ENCODE measurements at regions not wholly inside any gene's neighbourhood (a gene's known extent, or its start where the extent isn't known, plus 50 kb on each side); places are given as distances from the start of the nearest gene placed in this dataset.

DNA sequence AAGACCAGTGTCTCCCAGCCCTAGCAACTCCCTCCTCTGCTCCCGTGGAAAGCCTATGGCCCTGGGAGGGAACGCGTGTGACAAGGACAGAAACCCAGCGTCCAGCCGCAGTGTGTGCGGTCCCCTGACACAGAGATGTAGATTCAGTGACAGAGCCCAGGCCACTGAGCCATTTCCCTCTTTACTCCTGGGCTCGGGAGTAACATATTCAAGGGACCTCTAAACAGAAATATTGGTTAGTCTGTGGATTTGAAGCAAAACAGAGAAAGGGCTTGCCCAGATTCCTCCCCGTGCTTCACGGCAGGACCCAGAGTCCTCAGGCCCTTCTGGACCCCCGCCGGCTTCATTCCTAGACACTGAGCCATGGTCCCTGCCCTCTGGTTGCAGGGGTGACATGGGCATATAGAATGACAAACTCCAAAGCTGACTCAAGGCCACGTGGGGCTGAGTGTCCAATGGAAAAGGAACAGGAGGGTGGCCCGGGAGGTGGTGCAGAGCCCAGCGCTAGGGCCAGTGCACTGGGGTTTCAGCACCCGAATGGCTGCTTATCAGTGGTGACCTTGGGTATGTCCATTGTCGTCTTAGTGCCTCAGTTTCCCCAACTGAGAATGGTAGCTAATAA, 248.2 kb downstream of the QKI start:
- no peak for DNase-seq

- no peak for DNase-seq
Measured at GRCh38 chr6:163661272-163661671, 246.8 kb downstream of the QKI start.

GRCh38 chr6:163659803-163660202, 245.3 kb downstream of the QKI start:
- DNase-seq = no peak

DNA sequence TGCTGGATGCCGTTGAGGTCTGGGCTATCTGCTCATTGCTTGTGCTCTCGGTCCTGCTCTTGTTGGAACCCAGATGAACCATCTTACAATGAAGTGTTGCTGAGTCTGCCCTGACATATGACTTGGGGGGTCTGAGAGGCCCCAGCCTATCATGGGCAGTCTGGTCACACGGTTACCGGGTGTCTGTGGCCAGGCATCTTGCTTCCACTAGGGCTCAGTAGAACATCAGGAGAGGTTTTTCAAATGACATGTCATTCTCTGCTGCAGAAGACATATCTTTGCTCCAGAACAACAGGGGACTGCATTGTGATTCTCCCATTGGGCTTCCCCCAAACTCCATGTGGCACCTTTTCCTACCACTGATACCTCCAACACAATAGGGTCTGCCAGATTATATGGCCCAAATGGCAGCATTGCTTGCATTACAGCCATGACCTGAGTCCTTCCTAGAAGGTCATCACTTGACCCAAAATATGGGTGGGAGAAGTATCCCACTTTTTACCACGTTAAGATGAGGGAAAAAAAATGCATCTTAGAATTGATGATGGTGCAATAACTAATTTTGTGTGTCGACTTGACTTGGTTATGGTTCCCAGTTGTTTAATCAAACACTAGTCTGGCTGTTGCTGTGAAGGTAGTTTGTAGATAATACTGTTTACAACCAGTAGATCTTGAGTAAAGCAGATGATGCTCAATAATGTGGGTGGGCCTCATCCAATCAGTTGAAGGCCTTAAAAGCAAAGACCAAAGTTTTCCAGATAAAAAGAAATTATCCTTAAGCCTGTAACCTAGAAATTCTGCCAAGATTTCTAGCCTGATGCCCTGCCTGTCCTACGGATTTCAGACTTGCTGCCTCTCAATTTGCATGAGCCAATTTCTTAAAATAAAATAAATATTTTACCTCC, 241.0 kb downstream of the QKI start:
- DNase-seq = no peak

DNA sequence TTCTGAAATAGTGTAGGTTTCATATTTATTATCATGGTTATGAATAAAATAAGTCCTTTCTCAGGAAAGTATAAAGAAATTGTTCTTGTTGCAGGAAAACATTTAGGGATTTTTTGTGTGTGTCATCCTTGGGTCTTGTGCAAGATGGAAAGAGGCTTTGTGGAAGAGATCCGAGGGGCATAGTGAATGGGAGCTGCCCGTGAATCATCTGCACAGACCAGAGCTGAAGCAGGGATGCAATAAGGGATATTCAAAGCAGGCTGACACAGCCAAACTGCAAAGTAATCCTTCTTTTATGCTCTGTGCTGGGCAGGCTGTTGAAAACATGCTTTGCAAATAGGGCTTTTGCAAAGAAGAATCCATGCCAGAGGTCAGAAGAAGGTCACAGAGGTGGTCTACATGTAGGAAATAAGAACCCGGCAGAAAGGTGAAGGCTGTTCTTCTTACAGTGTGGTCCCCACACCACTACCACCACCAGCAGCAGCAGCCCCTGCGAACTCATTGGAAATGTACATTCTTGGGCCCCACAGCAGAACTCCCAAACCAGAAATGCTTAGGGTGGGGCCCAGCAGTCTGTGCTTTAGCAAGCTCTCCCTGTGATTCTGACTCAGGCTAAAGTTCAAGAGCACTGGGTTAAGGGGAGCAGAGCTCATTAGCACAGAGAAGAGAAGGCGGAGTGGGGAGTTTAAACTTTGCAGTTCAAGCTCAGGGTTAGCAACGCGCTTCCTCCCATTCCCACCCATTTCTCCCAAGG, 237.6 kb downstream of the QKI start:
- no peak for DNase-seq

- DNase-seq = no peak
Measured at GRCh38 chr6:163651426-163651825, 236.9 kb downstream of the QKI start.

DNA sequence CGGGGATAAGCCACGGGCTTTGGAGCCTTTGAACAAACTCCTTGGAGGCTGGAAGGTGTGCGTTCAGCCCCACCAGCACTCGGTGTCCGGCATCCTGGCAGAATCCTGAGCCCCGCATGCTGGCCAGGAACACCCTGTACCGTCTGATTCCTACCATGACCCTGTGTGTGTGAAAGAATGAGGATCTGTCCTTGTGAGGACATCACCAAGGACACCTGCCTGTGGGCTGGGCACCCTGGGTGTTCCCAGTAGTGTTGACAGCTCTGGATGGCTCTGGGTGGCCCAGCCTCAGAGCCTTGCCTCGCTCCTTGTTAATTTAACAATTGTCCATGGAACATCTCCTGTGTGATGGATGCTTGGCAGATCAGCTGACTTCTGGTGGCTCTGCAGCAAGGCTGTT, 234.3 kb downstream of the QKI start:
- DNase-seq = no peak

DNA sequence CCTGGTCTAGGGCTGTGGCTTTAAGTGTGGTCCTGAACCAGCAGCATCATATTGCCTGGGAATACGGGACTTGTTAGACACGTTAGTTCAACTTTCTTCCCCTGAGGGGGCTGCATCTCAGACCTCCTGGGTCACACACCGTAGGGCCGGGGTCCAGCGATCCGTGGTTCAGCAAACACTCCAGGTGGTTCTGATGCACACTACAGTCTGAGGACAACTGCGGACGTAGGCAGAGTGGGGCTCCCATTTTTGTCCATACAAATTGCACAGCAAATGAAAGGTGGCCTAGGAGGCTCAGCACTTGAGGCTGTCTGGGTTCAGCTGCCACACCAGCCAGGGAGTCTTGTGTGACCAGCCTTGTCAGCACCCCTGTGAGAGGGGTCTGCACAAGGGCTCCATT, 233.1 kb downstream of the QKI start:
- DNase-seq = no peak

DNA sequence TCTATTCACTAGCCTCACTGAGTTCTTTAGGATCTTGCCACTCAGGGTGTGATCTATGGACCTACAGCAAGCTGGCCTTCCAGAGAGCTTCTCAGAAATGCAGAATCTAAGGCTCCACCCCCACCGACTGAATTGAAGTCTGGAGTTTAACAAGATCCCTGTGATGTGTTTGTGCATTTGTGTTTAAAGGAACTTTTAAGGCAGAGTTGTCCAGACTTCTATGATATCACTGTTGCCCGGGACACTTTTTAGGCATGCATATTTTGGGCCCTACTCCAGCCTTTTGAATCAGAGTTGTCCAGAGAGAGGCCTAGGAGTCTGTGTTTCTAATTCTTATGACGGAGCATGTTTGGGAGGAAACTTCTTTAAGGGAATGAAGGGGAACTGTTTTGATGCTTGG, 232.3 kb downstream of the QKI start:
- DNase-seq = no peak

GRCh38 chr6:163646133-163646532, 231.6 kb downstream of the QKI start:
- no peak for DNase-seq

- DNase-seq = no peak
Measured at GRCh38 chr6:163645560-163645959, 231.0 kb downstream of the QKI start.

GRCh38 chr6:163643866-163644265, 229.3 kb downstream of the QKI start:
- no peak for DNase-seq

- DNase-seq = no peak
Measured at GRCh38 chr6:163641706-163642105, 227.2 kb downstream of the QKI start.

DNA sequence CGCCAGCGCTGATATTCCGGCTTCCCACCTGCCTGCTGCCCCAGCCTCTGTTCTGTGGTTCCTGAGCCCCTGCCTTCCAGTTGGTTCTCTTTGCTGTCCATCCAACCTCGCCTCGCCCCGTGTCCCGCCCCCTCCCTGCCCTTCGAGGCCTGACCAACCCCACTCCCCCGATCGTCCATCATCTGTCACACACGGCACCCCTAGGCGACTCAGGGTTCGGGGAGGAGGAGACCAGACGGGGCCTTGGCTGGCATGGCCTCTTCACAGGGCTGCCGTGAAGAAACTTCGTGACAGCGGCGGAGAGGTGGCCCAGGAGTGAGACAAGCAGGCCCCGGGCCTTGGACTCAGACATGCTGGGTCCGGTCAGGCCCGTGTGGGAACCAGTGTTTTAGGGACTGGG, 226.1 kb downstream of the QKI start:
- DNase-seq = no peak

- DNase-seq = no peak
Measured at GRCh38 chr6:163637524-163637923, 223.0 kb downstream of the QKI start.

- no peak for DNase-seq
Measured at GRCh38 chr6:163635731-163636364, 221.3 kb downstream of the QKI start.

GRCh38 chr6:163635315-163635714, 220.8 kb downstream of the QKI start:
- no peak for DNase-seq

GRCh38 chr6:163634211-163635171, 220.0 kb downstream of the QKI start:
- DNase-seq = no peak

GRCh38 chr6:163630991-163631390, 216.5 kb downstream of the QKI start:
- DNase-seq = no peak

DNA sequence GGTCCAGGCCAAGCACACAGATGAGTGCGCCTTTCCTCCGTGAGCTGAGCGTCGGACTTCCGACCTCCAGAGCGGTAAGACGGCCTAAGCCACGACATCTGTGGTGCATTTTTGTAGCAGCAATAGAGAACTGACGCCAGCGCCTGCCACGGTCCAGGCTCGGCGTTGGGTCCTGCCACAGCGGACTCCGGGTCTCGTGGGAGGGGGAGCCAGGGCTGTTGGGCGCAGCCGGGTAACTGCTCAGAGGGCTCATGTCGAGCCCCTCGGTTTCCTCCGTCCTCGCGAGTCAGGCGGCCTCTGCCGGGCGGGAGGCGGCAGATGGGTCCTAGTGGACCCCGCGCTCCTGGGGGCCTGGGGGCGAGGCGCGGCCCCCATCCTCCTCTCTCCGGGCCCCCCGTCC, 216.1 kb downstream of the QKI start:
- DNase-seq = no peak

DNA sequence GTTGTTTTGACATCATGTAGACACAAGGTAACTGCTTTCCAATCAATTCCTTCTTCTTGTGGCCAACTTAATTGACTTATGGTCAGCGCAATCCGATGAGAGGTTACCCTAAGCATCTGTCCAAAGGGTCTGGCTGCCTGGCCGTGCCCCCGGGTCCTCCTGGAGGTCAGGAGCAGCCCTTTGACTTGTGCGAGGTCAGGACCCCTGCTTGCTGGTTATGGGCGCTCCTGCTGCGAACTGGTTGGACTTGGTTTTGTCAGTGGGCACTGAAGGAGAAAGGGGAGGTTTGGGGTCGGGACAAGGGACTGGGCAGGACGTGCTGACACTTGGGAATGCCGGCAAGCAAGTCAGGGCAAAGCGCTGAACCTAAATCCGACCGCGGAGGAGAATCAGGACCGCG, 215.6 kb downstream of the QKI start:
- no peak for DNase-seq
